Mucosa of descending colon (tissue), 3 donors: ENCODE measurements at regions not wholly inside any gene's neighbourhood (a gene's known extent, or its start where the extent isn't known, plus 50 kb on each side); places are given as distances from the start of the nearest gene placed in this dataset.

Source experiments
- ATAC-seq: fragments of 200-7000 bp; cut with Tn5 transposase; one replicate; pipeline ENCODE4 v1.9.1; 2020; ENCODE audit warnings: mild to moderate bottlenecking, moderate library complexity
- DNase-seq, 3 donors: peaks; one replicate each; pipeline ENCODE4 v3.0.0-alpha.2; 2020
- H3K36me3 ChIP-seq: fragments of 200-600 bp; one replicate; pipeline ENCODE4 v1.8.0; 2021; ENCODE audit warnings: low read depth, mild to moderate bottlenecking
- H3K4me1 ChIP-seq: fragments of 200-600 bp; one replicate; pipeline ENCODE4 v1.8.0; 2021; ENCODE audit warnings: low read depth, mild to moderate bottlenecking
- H3K4me3 ChIP-seq: fragments of 200-600 bp; one replicate; pipeline ENCODE4 v1.8.0; 2021; ENCODE audit warnings: mild to moderate bottlenecking
- H3K9me3 ChIP-seq: fragments of 200-600 bp; one replicate; pipeline ENCODE4 v1.8.0; 2021; ENCODE audit warnings: mild to moderate bottlenecking
- CTCF ChIP-seq: fragments of 200-600 bp; IDR thresholded peaks from one replicate; pipeline ENCODE4 v1.8.0; 2022; ENCODE audit warnings: antibody characterized with exemption, mild to moderate bottlenecking
- intact Hi-C, 2 donors: fragments of 100-400 bp; cut with DNase I in 1 of 2; cut with micrococcal nuclease in 1 of 2; formaldehyde crosslinking; loops; one replicate each; pipeline versions ENCODE4 v1.11.0 to v1.11.1; 2022; cut with DNase I, micrococcal nuclease
- donor health status: DM: no; HTN: no; CAD: no; lungs with moderate emphysema.
- donor health status: DM: no; HTN: no; CAD: no.
- donor health status: DM: no; HTN: yes; CAD: no.

DNA sequence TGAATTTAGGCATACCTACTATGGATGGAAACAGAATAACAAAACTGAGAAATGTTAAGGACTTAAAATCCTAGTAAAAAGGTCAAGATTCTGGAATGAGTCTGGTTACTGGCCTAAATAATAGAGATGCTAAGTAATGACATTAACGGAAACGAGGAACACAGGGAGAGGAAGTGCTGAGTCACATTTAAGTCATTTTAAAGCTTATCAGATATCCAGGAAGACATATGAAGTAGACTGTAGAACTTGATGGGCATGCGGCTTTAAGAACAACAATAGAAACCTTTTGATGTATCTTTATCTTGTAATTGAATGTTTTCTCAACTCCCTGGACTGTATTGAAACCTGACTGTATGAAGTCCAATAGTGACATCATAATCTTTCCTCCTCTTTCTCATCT lies 1251.4 kb upstream of the CDH6 start:
- Histone ChIP-seq H3K4me1 (no peaks in the 10 kb centered on the region), H3K9me3 (peaks cover 3% of the 10 kb centered on the region), H3K36me3 (no peaks in the 10 kb centered on the region), H3K4me3 (no peak overlapping the region)
- no peak for TF ChIP-seq CTCF
- no peak for ATAC-seq
- intact Hi-C loops: no loop called here
- no peak for DNase-seq

GRCh38 chr5:29939988-29940387 lies 1253.5 kb upstream of the CDH6 start:
- H3K9me3 ChIP-seq: no peaks in the 10 kb centered on the region
- H3K36me3 ChIP-seq: no peaks in the 10 kb centered on the region
- no peak overlapping the region for H3K4me3 ChIP-seq
- TF ChIP-seq CTCF: no peak
- DNase-seq (no peak), ATAC-seq (no peak)
- no peaks in the 10 kb centered on the region for H3K4me1 ChIP-seq
- intact Hi-C loops: no loop called here

- no peak for DNase-seq
- ATAC-seq: no peak
- Histone ChIP-seq H3K9me3 (peaks cover 3% of the 10 kb centered on the region), H3K4me1 (no peaks in the 10 kb centered on the region), H3K36me3 (no peaks in the 10 kb centered on the region), H3K4me3 (no peak overlapping the region)
- intact Hi-C loops: no loop called here
- TF ChIP-seq CTCF: no peak
Measured at GRCh38 chr5:29935371-29935770, 1258.1 kb upstream of the CDH6 start.

DNA sequence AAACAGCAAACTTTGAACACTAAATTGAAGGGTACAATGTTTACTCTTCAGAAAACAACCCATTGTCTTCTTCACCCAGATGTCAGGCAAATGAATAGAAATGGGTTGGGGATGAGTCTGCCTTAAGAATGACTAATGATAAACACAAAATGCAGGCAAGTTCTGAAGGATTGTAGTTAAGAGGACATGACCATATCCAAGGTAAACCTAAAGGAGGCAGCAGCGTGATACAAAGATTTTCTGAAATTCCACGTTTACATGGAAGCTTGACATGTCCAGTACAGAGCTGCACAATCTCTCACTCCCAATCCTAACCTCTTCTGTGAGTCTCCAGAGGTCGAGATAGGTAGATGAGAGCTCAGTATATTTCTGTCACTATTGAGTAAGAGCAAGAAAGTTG lies 1263.2 kb upstream of the CDH6 start:
- H3K36me3 ChIP-seq: no peaks in the 10 kb centered on the region

GRCh38 chr5:29924107-29924506 lies 1269.4 kb upstream of the CDH6 start:
- TF ChIP-seq CTCF: no peak
- no peak overlapping the region for H3K4me3 ChIP-seq
- DNase-seq (no peak), ATAC-seq (no peak)
- intact Hi-C loops: no loop called here
- peaks cover 25% of the 10 kb centered on the region for H3K9me3 ChIP-seq
- H3K36me3 ChIP-seq: no peaks in the 10 kb centered on the region
- no peaks in the 10 kb centered on the region for H3K4me1 ChIP-seq

More for the DNA sequence above, 1263.2 kb upstream of the CDH6 start:
- no peak overlapping the region for H3K4me3 ChIP-seq
- ATAC-seq (no peak), DNase-seq (no peak)
- TF ChIP-seq CTCF: no peak
- H3K4me1 ChIP-seq: no peaks in the 10 kb centered on the region
- intact Hi-C loops: no loop called here
- peaks cover 25% of the 10 kb centered on the region for H3K9me3 ChIP-seq

GRCh38 chr5:29905626-29906353 lies 1287.7 kb upstream of the CDH6 start:
- Histone ChIP-seq H3K36me3 (no peaks in the 10 kb centered on the region), H3K4me3 (no peak overlapping the region), H3K4me1 (no peaks in the 10 kb centered on the region), H3K9me3 (peaks cover 42% of the 10 kb centered on the region)
- no peak for ATAC-seq
- no peak for TF ChIP-seq CTCF
- DNase-seq: no peak
- intact Hi-C loops: no loop called here
